Osteocyte (in vitro differentiated cells): ENCODE measurements at regions not wholly inside any gene's neighbourhood (a gene's known extent, or its start where the extent isn't known, plus 50 kb on each side); places are given as distances from the start of the nearest gene placed in this dataset.

Source experiments
- DNase-seq: peaks from one replicate; pipeline ENCODE4 v3.0.0; 2021; ENCODE audit warnings: mixed read lengths; ENCODE audit not compliant: unreplicated experiment; ENCODE audit errors: extremely low spot score
- H3K27ac Mint-ChIP-seq: one replicate; pipeline ENCODE4 v1.8.0; 2021; ENCODE audit warnings: mild to moderate bottlenecking, mixed read lengths; ENCODE audit not compliant: unreplicated experiment
- H3K27me3 Mint-ChIP-seq: one replicate; pipeline ENCODE4 v1.8.0; 2021; ENCODE audit warnings: mixed read lengths; ENCODE audit not compliant: unreplicated experiment
- H3K36me3 Mint-ChIP-seq: one replicate; pipeline ENCODE4 v1.8.0; 2021; ENCODE audit warnings: mixed read lengths; ENCODE audit not compliant: unreplicated experiment
- H3K4me1 Mint-ChIP-seq: one replicate; pipeline ENCODE4 v1.8.0; 2021; ENCODE audit warnings: mixed read lengths; ENCODE audit not compliant: unreplicated experiment
- H3K4me3 Mint-ChIP-seq: one replicate; pipeline ENCODE4 v1.8.0; 2021; ENCODE audit warnings: mild to moderate bottlenecking, moderate library complexity, mixed read lengths; ENCODE audit not compliant: unreplicated experiment
- H3K9me3 Mint-ChIP-seq: one replicate; pipeline ENCODE4 v1.8.0; 2021; ENCODE audit warnings: mixed read lengths; ENCODE audit not compliant: unreplicated experiment
- CTCF ChIP-seq: fragments of 200-600 bp; sonication (generic); IDR thresholded peaks from 2 replicates; pipeline ENCODE4 v1.5.0; 2021; ENCODE audit warnings: antibody characterized with exemption, mild to moderate bottlenecking, moderate library complexity

- no peak for DNase-seq
- no peaks in the 10 kb centered on the region for H3K9me3 Mint-ChIP-seq
- H3K27me3 Mint-ChIP-seq, result peaks cover 9% of the 10 kb centered on the region
- H3K4me1 Mint-ChIP-seq, result no peaks in the 10 kb centered on the region
- no peak overlapping the region for H3K27ac Mint-ChIP-seq
- no peak for TF ChIP-seq CTCF
- no peaks in the 10 kb centered on the region for H3K36me3 Mint-ChIP-seq
- H3K4me3 Mint-ChIP-seq, result no peak overlapping the region
Observed at GRCh38 chr3:118811236-118811732, 223.4 kb downstream of the IGSF11 start.

- H3K27ac Mint-ChIP-seq, result no peak overlapping the region
- H3K9me3 Mint-ChIP-seq, result no peaks in the 10 kb centered on the region
- no peaks in the 10 kb centered on the region for H3K36me3 Mint-ChIP-seq
- TF ChIP-seq CTCF, result no peak
- H3K4me3 Mint-ChIP-seq, result no peak overlapping the region
- H3K27me3 Mint-ChIP-seq, result peaks cover 11% of the 10 kb centered on the region
- DNase-seq, result no peak
- peaks cover under 1% of the 10 kb centered on the region for H3K4me1 Mint-ChIP-seq
Observed at GRCh38 chr3:118813472-118813871, 221.2 kb downstream of the IGSF11 start.

- peak; percentile 87 for TF ChIP-seq CTCF
- peaks cover 2% of the 10 kb centered on the region for H3K4me1 Mint-ChIP-seq
Observed at GRCh38 chr3:118817748-118818165, 216.9 kb downstream of the IGSF11 start.

GRCh38 chr3:118818386-118818785, 216.3 kb downstream of the IGSF11 start:
- no peak overlapping the region for H3K27ac Mint-ChIP-seq

More at GRCh38 chr3:118817748-118818165, 216.9 kb downstream of the IGSF11 start:
- peaks cover 7% of the 10 kb centered on the region for H3K27me3 Mint-ChIP-seq
- H3K4me3 Mint-ChIP-seq, result no peak overlapping the region
- DNase-seq, result no peak
- H3K27ac Mint-ChIP-seq, result no peak overlapping the region
- no peaks in the 10 kb centered on the region for H3K9me3 Mint-ChIP-seq
- H3K36me3 Mint-ChIP-seq, result no peaks in the 10 kb centered on the region

GRCh38 chr3:118823626-118824025, 211.0 kb downstream of the IGSF11 start:
- no peak for TF ChIP-seq CTCF
- DNase-seq, result no peak
- no peak overlapping the region for H3K27ac Mint-ChIP-seq

More at GRCh38 chr3:118818386-118818785, 216.3 kb downstream of the IGSF11 start:
- Mint-ChIP-seq H3K4me3 (no peak overlapping the region), H3K36me3 (no peaks in the 10 kb centered on the region), H3K9me3 (no peaks in the 10 kb centered on the region), H3K27me3 (peaks cover 7% of the 10 kb centered on the region), H3K4me1 (peaks cover 2% of the 10 kb centered on the region)
- no peak for DNase-seq
- TF ChIP-seq CTCF, result no peak

More at GRCh38 chr3:118823626-118824025, 211.0 kb downstream of the IGSF11 start:
- H3K27me3 Mint-ChIP-seq, result peaks cover 7% of the 10 kb centered on the region
- H3K4me1 Mint-ChIP-seq, result no peaks in the 10 kb centered on the region
- no peaks in the 10 kb centered on the region for H3K36me3 Mint-ChIP-seq
- H3K4me3 Mint-ChIP-seq, result no peak overlapping the region
- H3K9me3 Mint-ChIP-seq, result no peaks in the 10 kb centered on the region
